ENCODE measurements at regions not wholly inside any gene's neighbourhood (a gene's known extent, or its start where the extent isn't known, plus 50 kb on each side); places are given as distances from the start of the nearest gene placed in this dataset.

DNA sequence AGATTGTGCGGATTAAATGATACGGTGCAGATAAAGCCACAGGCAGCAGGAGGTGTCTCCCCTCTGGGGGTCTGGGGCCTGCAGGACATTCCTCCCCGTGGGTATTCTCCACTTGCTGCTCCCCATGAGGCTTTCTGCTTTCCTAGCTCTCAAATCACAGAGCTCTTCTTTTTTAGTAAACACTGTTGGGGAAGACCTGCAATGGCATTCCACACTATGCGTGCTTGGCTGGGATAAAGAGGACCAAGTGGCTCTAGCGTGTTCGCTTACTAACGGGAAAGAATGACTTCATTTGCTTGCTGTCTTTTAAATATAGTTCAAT lies 146.5 kb downstream of the DDX1 start:
- H3K4me3 ChIP-seq (replicated peaks; ENCODE audit: low read depth, low read length) = no peak overlapping the region
- TF ChIP-seq, protein P1, sequence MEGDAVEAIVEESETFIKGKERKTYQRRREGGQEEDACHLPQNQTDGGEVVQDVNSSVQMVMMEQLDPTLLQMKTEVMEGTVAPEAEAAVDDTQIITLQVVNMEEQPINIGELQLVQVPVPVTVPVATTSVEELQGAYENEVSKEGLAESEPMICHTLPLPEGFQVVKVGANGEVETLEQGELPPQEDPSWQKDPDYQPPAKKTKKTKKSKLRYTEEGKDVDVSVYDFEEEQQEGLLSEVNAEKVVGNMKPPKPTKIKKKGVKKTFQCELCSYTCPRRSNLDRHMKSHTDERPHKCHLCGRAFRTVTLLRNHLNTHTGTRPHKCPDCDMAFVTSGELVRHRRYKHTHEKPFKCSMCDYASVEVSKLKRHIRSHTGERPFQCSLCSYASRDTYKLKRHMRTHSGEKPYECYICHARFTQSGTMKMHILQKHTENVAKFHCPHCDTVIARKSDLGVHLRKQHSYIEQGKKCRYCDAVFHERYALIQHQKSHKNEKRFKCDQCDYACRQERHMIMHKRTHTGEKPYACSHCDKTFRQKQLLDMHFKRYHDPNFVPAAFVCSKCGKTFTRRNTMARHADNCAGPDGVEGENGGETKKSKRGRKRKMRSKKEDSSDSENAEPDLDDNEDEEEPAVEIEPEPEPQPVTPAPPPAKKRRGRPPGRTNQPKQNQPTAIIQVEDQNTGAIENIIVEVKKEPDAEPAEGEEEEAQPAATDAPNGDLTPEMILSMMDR (IDR thresholded peaks at IDR 0.05; ENCODE audit: low read depth, low read length, missing control alignments) = no peak
- no peak for DNase-seq (ENCODE audit: extremely low read depth, low read depth)

- DNase-seq (ENCODE audit: extremely low read depth, low read depth) = no peak
- TF ChIP-seq, protein P1 (IDR thresholded peaks at IDR 0.05; ENCODE audit: low read depth, low read length, missing control alignments) = no peak
- no peak overlapping the region for H3K4me3 ChIP-seq (replicated peaks; ENCODE audit: low read depth, low read length)
Observed at GRCh38 chr2:15738943-15739342, 147.3 kb downstream of the DDX1 start.

- TF ChIP-seq, protein P1 (IDR thresholded peaks at IDR 0.05; ENCODE audit: low read depth, low read length, missing control alignments) = no peak
- no peak for DNase-seq (ENCODE audit: extremely low read depth, low read depth)
- no peak overlapping the region for H3K4me3 ChIP-seq (replicated peaks; ENCODE audit: low read depth, low read length)
Observed at GRCh38 chr2:15744820-15745219, 153.2 kb downstream of the DDX1 start.

DNA sequence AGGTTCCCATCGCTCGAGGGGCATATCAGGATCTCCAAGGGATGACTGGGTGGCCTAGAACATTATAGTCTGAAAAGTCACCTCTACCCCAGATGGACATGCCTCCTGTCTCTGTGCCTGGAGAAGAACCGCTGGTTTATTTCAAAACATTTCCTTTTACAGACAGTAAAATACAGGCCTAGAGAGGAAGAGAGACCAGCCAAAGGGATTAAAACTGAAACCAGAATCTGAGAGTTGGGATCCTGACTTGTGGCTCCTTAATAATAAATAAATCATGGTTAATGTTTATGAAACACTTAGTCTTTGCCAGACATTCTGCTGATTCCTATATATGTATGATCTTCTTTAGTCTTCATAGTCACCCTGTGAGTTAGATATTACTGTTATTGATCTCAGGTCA lies 153.7 kb downstream of the DDX1 start:
- TF ChIP-seq, protein P1 (IDR thresholded peaks at IDR 0.05; ENCODE audit: low read depth, low read length, missing control alignments) = no peak
- no peak overlapping the region for H3K4me3 ChIP-seq (replicated peaks; ENCODE audit: low read depth, low read length)
- DNase-seq (ENCODE audit: extremely low read depth, low read depth) = no peak

DNA sequence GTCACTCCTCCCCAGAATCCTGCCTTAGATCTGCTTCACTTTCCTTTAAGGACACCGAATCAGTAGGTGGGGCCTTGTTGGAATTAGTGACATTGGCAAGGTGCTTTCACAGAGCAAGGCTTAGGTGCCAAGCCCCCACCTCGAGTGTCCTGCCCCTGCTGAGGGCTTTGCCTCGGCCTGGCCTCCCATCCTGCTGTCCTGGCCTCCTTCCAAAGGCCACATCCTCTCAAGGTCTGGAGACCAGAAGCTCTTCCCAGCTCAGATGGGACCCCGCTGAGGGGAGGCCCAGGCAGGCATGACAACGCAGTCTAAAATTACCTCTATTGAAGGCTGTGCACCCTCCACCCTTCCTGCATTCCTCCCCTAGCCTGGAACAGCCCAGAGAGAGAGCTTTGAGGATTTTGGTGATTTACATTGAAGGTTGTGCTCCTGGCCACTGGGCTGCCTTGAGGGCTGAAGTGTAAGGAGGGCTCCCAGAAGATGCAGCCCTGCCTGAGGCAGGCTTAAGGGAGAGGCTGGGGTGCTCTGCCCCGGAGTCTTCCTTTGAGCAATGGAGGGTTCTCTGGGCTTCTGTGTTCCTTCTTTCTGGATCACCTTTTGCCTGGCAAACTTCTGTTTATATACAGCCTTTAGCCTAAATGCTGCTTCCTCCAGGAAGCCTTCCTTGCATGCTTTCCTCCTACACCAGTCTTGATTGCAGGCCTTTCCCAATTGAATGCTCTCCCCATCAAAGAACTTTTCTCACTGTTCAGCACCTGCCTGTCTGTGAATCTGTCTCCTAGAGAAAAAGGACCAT lies 154.4 kb downstream of the DDX1 start:
- H3K4me3 ChIP-seq (replicated peaks; ENCODE audit: low read depth, low read length) = no peak overlapping the region
- DNase-seq (ENCODE audit: extremely low read depth, low read depth) = no peak
- TF ChIP-seq, protein P1 (IDR thresholded peaks at IDR 0.05; ENCODE audit: low read depth, low read length, missing control alignments) = no peak

DNA sequence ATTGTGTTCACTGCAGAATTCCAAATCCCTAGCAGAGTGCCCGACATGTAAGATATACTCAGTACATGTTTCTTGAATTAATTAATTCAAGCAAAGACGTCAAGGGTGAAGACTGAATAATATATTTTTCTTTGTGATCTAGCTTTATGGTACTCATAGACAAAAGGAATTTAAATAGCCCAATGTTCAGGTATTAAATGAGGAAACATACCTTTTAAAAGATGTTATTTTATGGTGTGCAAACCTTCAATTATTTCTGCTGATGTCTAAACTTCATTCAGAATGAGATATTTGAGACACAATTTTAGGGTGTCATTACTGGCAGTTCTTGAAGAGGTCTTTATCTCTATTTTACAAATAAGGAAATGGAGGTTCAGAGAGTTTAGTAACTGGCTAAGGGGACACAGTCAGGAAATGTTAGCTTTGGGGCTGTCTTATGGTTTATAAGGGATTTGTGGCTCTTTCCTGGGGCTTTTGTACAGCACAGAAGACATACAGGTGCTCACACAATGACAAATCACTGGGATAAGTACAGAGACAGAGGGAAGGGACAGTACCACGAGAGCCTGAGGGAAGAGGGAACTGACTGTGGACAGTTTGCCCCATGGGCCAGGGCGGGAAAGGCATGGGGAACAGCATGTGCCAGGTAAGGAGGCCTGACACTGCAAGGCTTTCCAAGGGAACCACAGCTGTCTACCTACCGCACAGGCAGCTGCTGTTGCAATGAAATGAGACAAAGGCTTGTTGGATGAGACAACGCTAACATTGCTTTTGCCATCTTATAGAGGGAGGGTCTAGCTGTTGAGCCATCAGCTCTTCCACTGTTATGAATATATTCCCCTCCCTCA lies 155.3 kb downstream of the DDX1 start:
- TF ChIP-seq, protein P1 (IDR thresholded peaks at IDR 0.05; ENCODE audit: low read depth, low read length, missing control alignments) = no peak
- no peak for DNase-seq (ENCODE audit: extremely low read depth, low read depth)

More for the DNA sequence above, 155.3 kb downstream of the DDX1 start:
- H3K4me3 ChIP-seq (replicated peaks; ENCODE audit: low read depth, low read length) = no peak overlapping the region

Measured in HFF-Myc (cell line).